HEK293T (cell line): ENCODE measurements at regions not wholly inside any gene's neighbourhood (a gene's known extent, or its start where the extent isn't known, plus 50 kb on each side); places are given as distances from the start of the nearest gene placed in this dataset.

ENCODE experiments used
- ARNT ChIP-seq: fragments of 450-650 bp; IDR thresholded peaks from 2 replicates; pipeline ENCODE4 v1.6.1; 2017; ENCODE audit warnings: mild to moderate bottlenecking
- BHLHE40 ChIP-seq: fragments of 450-650 bp; IDR thresholded peaks from 2 replicates; pipeline ENCODE4 v1.6.1; 2016; ENCODE audit warnings: mild to moderate bottlenecking, moderate library complexity, borderline replicate concordance
- CTBP1 ChIP-seq: fragments of 450-650 bp; IDR thresholded peaks from 2 replicates; pipeline ENCODE4 v1.6.1; 2016; ENCODE audit warnings: borderline replicate concordance
- ELF4 ChIP-seq: fragments of 450-650 bp; IDR thresholded peaks from 2 replicates; pipeline ENCODE4 v1.6.1; 2017; ENCODE audit warnings: antibody characterized with exemption
- FOXM1 ChIP-seq: fragments of 450-650 bp; IDR thresholded peaks from 2 replicates; pipeline ENCODE4 v1.6.1; 2017; ENCODE audit warnings: mild to moderate bottlenecking, borderline replicate concordance
- L3MBTL2 ChIP-seq: fragments of 450-650 bp; conservative IDR thresholded peaks from 2 replicates; pipeline ENCODE4 v1.6.1; 2016; ENCODE audit warnings: mild to moderate bottlenecking
- LEF1 ChIP-seq: fragments of 450-650 bp; IDR thresholded peaks from 2 replicates; pipeline ENCODE4 v1.6.1; 2017; ENCODE audit warnings: mild to moderate bottlenecking, borderline replicate concordance
- NFRKB ChIP-seq: fragments of 450-650 bp; IDR thresholded peaks from 2 replicates; pipeline ENCODE4 v1.6.1; 2016; ENCODE audit warnings: mild to moderate bottlenecking, moderate library complexity
- SP1 ChIP-seq: fragments of 450-650 bp; IDR thresholded peaks from 2 replicates; pipeline ENCODE4 v1.6.1; 2017
- TARDBP ChIP-seq: fragments of 450-650 bp; IDR thresholded peaks from 2 replicates; pipeline ENCODE4 v1.6.1; 2016
- ZNF384 ChIP-seq: fragments of 450-650 bp; IDR thresholded peaks from 2 replicates; pipeline ENCODE4 v1.6.1; 2016
- TF ChIP-seq, protein P1 (sequence below): fragments of 450-650 bp; IDR thresholded peaks from 2 replicates; pipeline ENCODE4 v1.6.1; 2016

DNA sequence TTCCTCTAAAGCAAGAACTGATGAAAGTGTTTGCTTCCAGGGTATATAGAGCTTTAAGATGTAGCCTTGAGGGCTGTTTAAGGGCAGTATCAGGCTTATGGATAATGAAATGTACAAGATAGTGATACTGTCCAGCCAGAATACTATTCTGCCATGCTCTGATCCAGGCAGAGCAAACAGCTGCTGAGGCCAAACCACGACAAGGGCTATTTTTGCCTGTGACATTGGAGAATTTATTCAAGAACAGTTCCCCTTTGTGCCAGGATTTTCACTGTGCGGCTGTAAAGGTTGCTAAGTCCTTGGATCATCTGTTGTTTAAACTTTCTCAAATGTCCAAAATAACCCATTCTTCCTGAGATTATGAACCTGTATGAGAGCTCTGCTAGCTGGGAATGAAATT lies 70.4 kb downstream of the OTP start:
- TF ChIP-seq TARDBP = no peak
- no peak for TF ChIP-seq SP1
- no peak for TF ChIP-seq BHLHE40
- no peak for TF ChIP-seq CTBP1
- no peak for TF ChIP-seq ELF4
- no peak for TF ChIP-seq FOXM1
- no peak for TF ChIP-seq ARNT
- TF ChIP-seq LEF1 = no peak
- TF ChIP-seq, protein P1, sequence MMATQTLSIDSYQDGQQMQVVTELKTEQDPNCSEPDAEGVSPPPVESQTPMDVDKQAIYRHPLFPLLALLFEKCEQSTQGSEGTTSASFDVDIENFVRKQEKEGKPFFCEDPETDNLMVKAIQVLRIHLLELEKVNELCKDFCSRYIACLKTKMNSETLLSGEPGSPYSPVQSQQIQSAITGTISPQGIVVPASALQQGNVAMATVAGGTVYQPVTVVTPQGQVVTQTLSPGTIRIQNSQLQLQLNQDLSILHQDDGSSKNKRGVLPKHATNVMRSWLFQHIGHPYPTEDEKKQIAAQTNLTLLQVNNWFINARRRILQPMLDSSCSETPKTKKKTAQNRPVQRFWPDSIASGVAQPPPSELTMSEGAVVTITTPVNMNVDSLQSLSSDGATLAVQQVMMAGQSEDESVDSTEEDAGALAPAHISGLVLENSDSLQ = no peak
- TF ChIP-seq ZNF384 = no peak
- TF ChIP-seq NFRKB = no peak
- TF ChIP-seq L3MBTL2 = no peak
